ENCODE measurements at regions not wholly inside any gene's neighbourhood (a gene's known extent, or its start where the extent isn't known, plus 50 kb on each side); places are given as distances from the start of the nearest gene placed in this dataset.

DNA sequence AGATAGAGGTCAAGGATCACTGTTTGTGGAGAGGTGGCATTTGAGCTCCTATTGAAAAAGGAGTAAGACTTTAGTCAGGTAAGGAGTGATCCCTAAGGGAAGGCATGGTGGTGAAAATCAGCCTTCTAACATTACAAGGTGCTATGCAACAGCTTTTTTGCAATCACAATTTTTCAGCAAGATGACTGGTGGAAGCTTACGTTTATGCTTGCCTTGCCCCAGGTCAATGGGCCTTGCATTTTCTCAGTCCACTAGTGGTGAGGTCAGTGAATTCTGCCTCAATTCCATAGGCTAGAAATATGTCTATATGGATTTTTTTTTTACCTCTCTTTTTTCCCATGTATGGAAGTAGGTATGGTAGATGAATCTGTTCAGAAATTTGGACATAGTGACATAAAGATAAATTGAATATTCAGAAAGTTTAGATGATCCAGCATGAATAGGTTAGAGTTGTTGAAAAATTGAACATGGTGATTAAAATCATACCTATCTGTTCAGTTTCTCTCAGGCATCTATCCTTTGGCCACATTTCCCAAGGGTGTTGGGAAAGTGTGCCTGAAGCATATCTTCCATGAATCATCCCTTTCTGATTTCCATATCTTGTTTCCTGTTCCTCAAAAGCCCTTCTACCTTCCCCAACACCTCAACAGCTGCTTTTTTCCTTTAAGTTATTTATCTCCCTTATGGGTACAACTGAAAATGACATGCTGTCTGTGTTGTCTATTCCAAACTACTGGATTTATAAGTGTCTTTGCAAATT lies 71.9 kb upstream of the PTPRZ1 start:
- TF ChIP-seq, protein P1, sequence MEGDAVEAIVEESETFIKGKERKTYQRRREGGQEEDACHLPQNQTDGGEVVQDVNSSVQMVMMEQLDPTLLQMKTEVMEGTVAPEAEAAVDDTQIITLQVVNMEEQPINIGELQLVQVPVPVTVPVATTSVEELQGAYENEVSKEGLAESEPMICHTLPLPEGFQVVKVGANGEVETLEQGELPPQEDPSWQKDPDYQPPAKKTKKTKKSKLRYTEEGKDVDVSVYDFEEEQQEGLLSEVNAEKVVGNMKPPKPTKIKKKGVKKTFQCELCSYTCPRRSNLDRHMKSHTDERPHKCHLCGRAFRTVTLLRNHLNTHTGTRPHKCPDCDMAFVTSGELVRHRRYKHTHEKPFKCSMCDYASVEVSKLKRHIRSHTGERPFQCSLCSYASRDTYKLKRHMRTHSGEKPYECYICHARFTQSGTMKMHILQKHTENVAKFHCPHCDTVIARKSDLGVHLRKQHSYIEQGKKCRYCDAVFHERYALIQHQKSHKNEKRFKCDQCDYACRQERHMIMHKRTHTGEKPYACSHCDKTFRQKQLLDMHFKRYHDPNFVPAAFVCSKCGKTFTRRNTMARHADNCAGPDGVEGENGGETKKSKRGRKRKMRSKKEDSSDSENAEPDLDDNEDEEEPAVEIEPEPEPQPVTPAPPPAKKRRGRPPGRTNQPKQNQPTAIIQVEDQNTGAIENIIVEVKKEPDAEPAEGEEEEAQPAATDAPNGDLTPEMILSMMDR (conservative IDR thresholded peaks at IDR 0.05; ENCODE audit: low read depth, low read length), result no peak
- no peak for TF ChIP-seq EZH2 (IDR thresholded peaks at IDR 0.05; ENCODE audit: borderline replicate concordance, low read depth, low read length, poor library complexity, severe bottlenecking)

Measured in A673 (cell line).